ENCODE measurements at regions not wholly inside any gene's neighbourhood (a gene's known extent, or its start where the extent isn't known, plus 50 kb on each side); places are given as distances from the start of the nearest gene placed in this dataset.

DNA sequence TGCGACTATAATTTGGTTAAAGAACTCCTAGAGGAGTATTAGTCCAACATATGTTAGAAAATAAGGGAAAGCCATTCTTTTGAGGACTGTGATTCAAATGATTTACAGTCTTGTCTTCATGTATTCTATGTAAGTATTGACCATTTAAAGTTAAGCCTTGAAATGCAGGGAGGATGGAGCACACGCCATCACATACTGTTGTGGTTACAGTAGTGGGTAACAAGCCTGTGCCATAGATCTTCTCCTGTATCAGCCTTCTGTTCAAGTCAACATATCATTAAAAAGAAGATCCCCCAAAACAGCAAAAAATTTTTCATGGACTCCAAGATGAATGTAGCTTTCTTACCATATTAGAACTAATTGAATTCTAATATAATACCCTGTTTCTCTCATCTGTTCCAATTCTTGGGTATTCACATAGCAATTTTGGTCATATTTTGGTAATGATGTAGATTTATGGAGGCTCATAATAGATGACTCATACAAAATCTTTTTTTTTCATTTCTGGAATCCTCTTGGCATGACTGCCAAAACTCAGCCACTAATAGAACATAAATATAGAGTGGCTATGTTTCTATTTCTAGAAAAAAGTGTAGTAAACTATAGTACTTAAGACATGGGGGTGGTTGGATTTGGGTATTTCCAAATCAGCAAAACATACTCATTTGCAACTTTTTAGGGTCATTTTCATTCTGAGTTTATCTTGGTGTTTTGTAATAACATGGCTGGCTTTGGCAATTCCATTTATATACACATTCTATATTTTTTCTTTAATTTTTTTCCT is 413.5 kb downstream of the BCKDHB start:
- no peak for TF ChIP-seq POLR2AphosphoS5 (IDR thresholded peaks at IDR 0.05; ENCODE audit: low read depth, low read length)
- no peak for TF ChIP-seq SIN3A (IDR thresholded peaks at IDR 0.05; ENCODE audit: borderline replicate concordance, insufficient read depth, low read length)
- no peak for TF ChIP-seq FOXP2 (optimal IDR thresholded peaks at IDR 0.05; ENCODE audit: borderline replicate concordance, extremely low read depth, extremely low read length, insufficient read depth)
- TF ChIP-seq, protein P1, sequence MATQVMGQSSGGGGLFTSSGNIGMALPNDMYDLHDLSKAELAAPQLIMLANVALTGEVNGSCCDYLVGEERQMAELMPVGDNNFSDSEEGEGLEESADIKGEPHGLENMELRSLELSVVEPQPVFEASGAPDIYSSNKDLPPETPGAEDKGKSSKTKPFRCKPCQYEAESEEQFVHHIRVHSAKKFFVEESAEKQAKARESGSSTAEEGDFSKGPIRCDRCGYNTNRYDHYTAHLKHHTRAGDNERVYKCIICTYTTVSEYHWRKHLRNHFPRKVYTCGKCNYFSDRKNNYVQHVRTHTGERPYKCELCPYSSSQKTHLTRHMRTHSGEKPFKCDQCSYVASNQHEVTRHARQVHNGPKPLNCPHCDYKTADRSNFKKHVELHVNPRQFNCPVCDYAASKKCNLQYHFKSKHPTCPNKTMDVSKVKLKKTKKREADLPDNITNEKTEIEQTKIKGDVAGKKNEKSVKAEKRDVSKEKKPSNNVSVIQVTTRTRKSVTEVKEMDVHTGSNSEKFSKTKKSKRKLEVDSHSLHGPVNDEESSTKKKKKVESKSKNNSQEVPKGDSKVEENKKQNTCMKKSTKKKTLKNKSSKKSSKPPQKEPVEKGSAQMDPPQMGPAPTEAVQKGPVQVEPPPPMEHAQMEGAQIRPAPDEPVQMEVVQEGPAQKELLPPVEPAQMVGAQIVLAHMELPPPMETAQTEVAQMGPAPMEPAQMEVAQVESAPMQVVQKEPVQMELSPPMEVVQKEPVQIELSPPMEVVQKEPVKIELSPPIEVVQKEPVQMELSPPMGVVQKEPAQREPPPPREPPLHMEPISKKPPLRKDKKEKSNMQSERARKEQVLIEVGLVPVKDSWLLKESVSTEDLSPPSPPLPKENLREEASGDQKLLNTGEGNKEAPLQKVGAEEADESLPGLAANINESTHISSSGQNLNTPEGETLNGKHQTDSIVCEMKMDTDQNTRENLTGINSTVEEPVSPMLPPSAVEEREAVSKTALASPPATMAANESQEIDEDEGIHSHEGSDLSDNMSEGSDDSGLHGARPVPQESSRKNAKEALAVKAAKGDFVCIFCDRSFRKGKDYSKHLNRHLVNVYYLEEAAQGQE (IDR thresholded peaks at IDR 0.05; ENCODE audit: insufficient read depth in 1 of 2, low read depth in 2 of 2, low read length in 2 of 2): no peak
- no peak for TF ChIP-seq TAF1 (IDR thresholded peaks at IDR 0.05; ENCODE audit: borderline replicate concordance, insufficient read depth, low read length)

DNA sequence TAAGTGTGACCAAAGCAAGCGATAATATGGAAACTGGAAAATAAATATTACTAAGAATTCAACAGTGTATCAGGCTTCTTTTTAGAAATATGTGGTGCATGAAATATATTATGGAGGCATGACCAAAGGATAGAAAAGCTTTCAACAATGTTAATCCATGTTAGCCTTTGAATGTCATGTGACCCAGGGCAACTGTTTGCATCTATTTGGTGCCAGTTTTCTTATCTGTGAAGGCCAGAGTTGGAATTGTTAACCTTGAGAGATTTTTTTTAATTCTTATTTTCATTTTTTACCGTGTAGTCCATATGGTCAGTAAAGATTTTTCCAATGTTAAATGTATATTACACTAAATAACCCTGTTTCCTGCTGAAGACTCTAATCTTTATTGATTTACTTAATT is 411.1 kb downstream of the BCKDHB start:
- TF ChIP-seq FOXP2 (optimal IDR thresholded peaks at IDR 0.05; ENCODE audit: borderline replicate concordance, extremely low read depth, extremely low read length, insufficient read depth): no peak
- TF ChIP-seq TAF1 (IDR thresholded peaks at IDR 0.05; ENCODE audit: borderline replicate concordance, insufficient read depth, low read length): no peak
- TF ChIP-seq SIN3A (IDR thresholded peaks at IDR 0.05; ENCODE audit: borderline replicate concordance, insufficient read depth, low read length): no peak
- TF ChIP-seq, protein P1 (IDR thresholded peaks at IDR 0.05; ENCODE audit: insufficient read depth in 1 of 2, low read depth in 2 of 2, low read length in 2 of 2): no peak
- no peak for TF ChIP-seq POLR2AphosphoS5 (IDR thresholded peaks at IDR 0.05; ENCODE audit: low read depth, low read length)

DNA sequence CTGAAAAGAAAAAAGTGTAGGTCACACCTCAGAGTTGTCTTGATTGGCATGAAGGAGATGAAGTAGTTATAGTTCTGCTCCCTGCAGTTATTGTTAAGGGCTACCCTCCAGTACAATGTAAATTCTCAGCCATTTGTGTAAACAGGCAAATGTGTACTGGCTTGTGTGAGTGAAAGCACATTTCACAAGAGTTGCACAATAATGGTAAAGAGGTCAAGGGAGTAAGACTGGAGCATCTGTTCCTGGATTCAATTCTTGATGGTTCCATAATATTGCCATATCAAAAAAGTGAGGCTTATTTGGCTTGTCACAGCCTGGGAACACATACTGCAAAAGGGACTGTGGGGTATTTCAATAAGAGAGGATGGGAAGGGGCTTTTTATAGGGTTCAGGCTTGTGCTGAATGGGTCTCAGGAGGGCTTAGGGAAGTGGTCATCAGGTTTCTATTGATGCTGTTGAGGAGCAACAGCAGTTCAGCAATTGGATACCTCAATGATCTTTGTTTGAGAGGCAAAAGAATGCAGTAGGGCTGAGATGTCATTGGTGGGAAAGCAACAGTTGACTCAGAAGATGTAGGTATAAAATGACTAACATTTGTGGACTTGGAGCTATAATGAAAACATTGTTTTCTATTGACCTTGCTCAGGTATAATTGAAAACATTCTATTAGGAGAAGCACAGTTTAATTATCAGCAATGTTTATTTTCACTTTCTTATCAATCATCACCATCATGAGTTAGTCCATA is 402.6 kb downstream of the BCKDHB start:
- no peak for TF ChIP-seq FOXP2 (optimal IDR thresholded peaks at IDR 0.05; ENCODE audit: borderline replicate concordance, extremely low read depth, extremely low read length, insufficient read depth)
- TF ChIP-seq, protein P1 (IDR thresholded peaks at IDR 0.05; ENCODE audit: insufficient read depth in 1 of 2, low read depth in 2 of 2, low read length in 2 of 2): no peak
- TF ChIP-seq POLR2AphosphoS5 (IDR thresholded peaks at IDR 0.05; ENCODE audit: low read depth, low read length): no peak
- TF ChIP-seq TAF1 (IDR thresholded peaks at IDR 0.05; ENCODE audit: borderline replicate concordance, insufficient read depth, low read length): no peak

DNA sequence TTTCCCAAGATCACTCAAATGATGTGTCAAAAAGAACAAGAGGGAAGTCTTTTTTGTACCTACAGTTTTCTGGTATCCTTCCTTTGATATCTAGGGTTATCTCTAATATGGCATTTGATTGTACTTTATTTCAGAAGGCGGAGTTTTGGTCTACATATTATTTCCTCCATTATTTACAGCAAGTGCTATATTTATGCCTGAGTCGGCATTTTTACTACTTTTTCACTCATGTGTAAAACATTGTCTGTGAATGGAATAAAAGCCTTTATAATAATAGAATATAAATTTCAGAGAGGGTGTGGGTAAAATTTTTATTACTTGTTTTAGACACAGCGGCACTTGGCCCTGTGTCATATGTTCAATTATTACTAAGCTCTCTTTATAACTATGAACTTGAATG is 398.4 kb downstream of the BCKDHB start:
- TF ChIP-seq, protein P1 (IDR thresholded peaks at IDR 0.05; ENCODE audit: insufficient read depth in 1 of 2, low read depth in 2 of 2, low read length in 2 of 2): no peak
- TF ChIP-seq FOXP2 (optimal IDR thresholded peaks at IDR 0.05; ENCODE audit: borderline replicate concordance, extremely low read depth, extremely low read length, insufficient read depth) (no peak), TAF1 (IDR thresholded peaks at IDR 0.05; ENCODE audit: borderline replicate concordance, insufficient read depth, low read length) (no peak), POLR2AphosphoS5 (IDR thresholded peaks at IDR 0.05; ENCODE audit: low read depth, low read length) (no peak), SIN3A (IDR thresholded peaks at IDR 0.05; ENCODE audit: borderline replicate concordance, insufficient read depth, low read length) (no peak)

Data from PFSK-1 (cell line).